HepG2 (cell line): ENCODE measurements at regions not wholly inside any gene's neighbourhood (a gene's known extent, or its start where the extent isn't known, plus 50 kb on each side); places are given as distances from the start of the nearest gene placed in this dataset.

Source experiments
- CENPX ChIP-seq: sonication (generic); formaldehyde crosslinking; IDR thresholded peaks from 2 replicates; pipeline ENCODE4 v1.9.0; 2021; ENCODE audit warnings: mild to moderate bottlenecking, missing genetic modification reagents, moderate library complexity
- ELF4 ChIP-seq: sonication (generic); formaldehyde crosslinking; IDR thresholded peaks from 2 replicates; pipeline ENCODE4 v1.5.0; 2020; ENCODE audit warnings: missing genetic modification reagents, mild to moderate bottlenecking, moderate library complexity, borderline replicate concordance
- FOSL2 ChIP-seq: sonication (generic); formaldehyde crosslinking; IDR thresholded peaks from 2 replicates; pipeline ENCODE4 v1.4.0; 2020; ENCODE audit warnings: missing genetic modification reagents
- KDM2A ChIP-seq: sonication (generic); formaldehyde crosslinking; IDR thresholded peaks from 2 replicates; pipeline ENCODE4 v1.4.0; 2020; ENCODE audit warnings: low read depth, missing genetic modification reagents, borderline replicate concordance
- SALL1 ChIP-seq: sonication (generic); formaldehyde crosslinking; IDR thresholded peaks from 2 replicates; pipeline ENCODE4 v1.8.0; 2022; ENCODE audit warnings: mild to moderate bottlenecking, missing genetic modification reagents
- SP1 ChIP-seq, 2 experiments: fragments of 450-650 bp in 1 of 2; sonication (generic) in 1 of 2; formaldehyde crosslinking in 1 of 2; IDR thresholded peaks; 2 replicates each; pipeline versions ENCODE4 v1.4.0 to v1.6.1; 2016 to 2020; ENCODE audit warnings: missing genetic modification reagents in 1 of 2
- SRSF1 ChIP-seq: fragments of 200-400 bp; formaldehyde crosslinking; optimal IDR thresholded peaks from 2 replicates; pipeline ENCODE3; 2017; ENCODE audit warnings: mild to moderate bottlenecking, low read depth, low read length, moderate library complexity
- TBX2 ChIP-seq: sonication (generic); formaldehyde crosslinking; IDR thresholded peaks from 2 replicates; pipeline ENCODE4 v1.5.0; 2020; ENCODE audit warnings: missing genetic modification reagents, mild to moderate bottlenecking, borderline replicate concordance
- ZBTB3 ChIP-seq: sonication (generic); formaldehyde crosslinking; IDR thresholded peaks from 2 replicates; pipeline ENCODE4 v1.4.0; 2020; ENCODE audit warnings: low read depth, mild to moderate bottlenecking, moderate library complexity, missing genetic modification reagents, borderline replicate concordance
- ZGPAT ChIP-seq: IDR thresholded peaks from 2 replicates; pipeline ENCODE4 v1.6.1; 2016; ENCODE audit warnings: mild to moderate bottlenecking
- ZNF292 ChIP-seq: sonication (generic); formaldehyde crosslinking; IDR thresholded peaks from 2 replicates; pipeline ENCODE4 v1.8.1; 2022; ENCODE audit warnings: mild to moderate bottlenecking, low read depth, missing genetic modification reagents, borderline replicate concordance
- ZNF343 ChIP-seq: sonication (generic); formaldehyde crosslinking; IDR thresholded peaks from 2 replicates; pipeline ENCODE4 v1.4.0; 2020; ENCODE audit warnings: mild to moderate bottlenecking, missing genetic modification reagents
- ZNF556 ChIP-seq: sonication (generic); formaldehyde crosslinking; IDR thresholded peaks from 2 replicates; pipeline ENCODE4 v1.4.0; 2020; ENCODE audit warnings: mild to moderate bottlenecking, missing genetic modification reagents, borderline replicate concordance
- TF ChIP-seq, protein P1 (sequence below): sonication (generic); formaldehyde crosslinking; IDR thresholded peaks from 2 replicates; pipeline ENCODE4 v1.8.1; 2023; ENCODE audit warnings: mild to moderate bottlenecking, inconsistent platforms, moderate library complexity, missing genetic modification reagents, borderline replicate concordance
- TF ChIP-seq, protein P2 (sequence below), 2 experiments: fragments of 450-650 bp in 1 of 2; sonication (generic) in 1 of 2; formaldehyde crosslinking in 1 of 2; IDR thresholded peaks; 2 replicates each; pipeline versions ENCODE4 v1.6.1 to v1.8.0; 2016 to 2022; ENCODE audit warnings: antibody characterized with exemption in 1 of 2, mild to moderate bottlenecking in 1 of 2, missing genetic modification reagents in 1 of 2

- TF ChIP-seq ZGPAT (CRISPR knock-in tag), result peak; percentile 51; the same call in 1 of the 2 replicates
- TF ChIP-seq FOSL2 (CRISPR knock-in tag), result peak; percentile 57
- no peak for TF ChIP-seq ELF4 (CRISPR knock-in tag)
- peak; percentile 89 for TF ChIP-seq SRSF1
- TF ChIP-seq ZBTB3 (CRISPR knock-in tag), result 0 out of 2 replicates have a peak, but pooled peaks have one; percentile 8
- TF ChIP-seq, protein P1, sequence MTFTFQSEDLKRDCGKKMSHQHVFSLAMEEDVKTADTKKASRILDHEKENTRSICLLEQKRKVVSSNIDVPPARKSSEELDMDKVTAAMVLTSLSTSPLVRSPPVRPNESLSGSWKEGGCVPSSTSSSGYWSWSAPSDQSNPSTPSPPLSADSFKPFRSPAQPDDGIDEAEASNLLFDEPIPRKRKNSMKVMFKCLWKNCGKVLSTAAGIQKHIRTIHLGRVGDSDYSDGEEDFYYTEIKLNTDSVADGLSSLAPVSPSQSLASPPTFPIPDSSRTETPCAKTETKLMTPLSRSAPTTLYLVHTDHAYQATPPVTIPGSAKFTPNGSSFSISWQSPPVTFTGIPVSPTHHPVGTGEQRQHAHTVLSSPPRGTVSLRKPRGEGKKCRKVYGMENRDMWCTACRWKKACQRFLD (CRISPR knock-in tag), result no peak
- TF ChIP-seq SALL1 (CRISPR knock-in tag), result peak; percentile 75
- TF ChIP-seq ZNF343 (CRISPR knock-in tag), result 0 out of 2 replicates have a peak, but pooled peaks have one; percentile 38
- TF ChIP-seq CENPX (CRISPR knock-in tag), result no peak
- TF ChIP-seq, protein P2, sequence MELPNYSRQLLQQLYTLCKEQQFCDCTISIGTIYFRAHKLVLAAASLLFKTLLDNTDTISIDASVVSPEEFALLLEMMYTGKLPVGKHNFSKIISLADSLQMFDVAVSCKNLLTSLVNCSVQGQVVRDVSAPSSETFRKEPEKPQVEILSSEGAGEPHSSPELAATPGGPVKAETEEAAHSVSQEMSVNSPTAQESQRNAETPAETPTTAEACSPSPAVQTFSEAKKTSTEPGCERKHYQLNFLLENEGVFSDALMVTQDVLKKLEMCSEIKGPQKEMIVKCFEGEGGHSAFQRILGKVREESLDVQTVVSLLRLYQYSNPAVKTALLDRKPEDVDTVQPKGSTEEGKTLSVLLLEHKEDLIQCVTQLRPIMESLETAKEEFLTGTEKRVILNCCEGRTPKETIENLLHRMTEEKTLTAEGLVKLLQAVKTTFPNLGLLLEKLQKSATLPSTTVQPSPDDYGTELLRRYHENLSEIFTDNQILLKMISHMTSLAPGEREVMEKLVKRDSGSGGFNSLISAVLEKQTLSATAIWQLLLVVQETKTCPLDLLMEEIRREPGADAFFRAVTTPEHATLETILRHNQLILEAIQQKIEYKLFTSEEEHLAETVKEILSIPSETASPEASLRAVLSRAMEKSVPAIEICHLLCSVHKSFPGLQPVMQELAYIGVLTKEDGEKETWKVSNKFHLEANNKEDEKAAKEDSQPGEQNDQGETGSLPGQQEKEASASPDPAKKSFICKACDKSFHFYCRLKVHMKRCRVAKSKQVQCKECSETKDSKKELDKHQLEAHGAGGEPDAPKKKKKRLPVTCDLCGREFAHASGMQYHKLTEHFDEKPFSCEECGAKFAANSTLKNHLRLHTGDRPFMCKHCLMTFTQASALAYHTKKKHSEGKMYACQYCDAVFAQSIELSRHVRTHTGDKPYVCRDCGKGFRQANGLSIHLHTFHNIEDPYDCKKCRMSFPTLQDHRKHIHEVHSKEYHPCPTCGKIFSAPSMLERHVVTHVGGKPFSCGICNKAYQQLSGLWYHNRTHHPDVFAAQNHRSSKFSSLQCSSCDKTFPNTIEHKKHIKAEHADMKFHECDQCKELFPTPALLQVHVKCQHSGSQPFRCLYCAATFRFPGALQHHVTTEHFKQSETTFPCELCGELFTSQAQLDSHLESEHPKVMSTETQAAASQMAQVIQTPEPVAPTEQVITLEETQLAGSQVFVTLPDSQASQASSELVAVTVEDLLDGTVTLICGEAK (IDR thresholded peaks at IDR 0.05), result no peak
- TF ChIP-seq, protein P2 (CRISPR knock-in tag; IDR thresholded peaks at IDR 0.05), result no peak; the same call in 1 of the 2 replicates
- no peak for TF ChIP-seq ZNF556 (CRISPR knock-in tag)
- TF ChIP-seq KDM2A (CRISPR knock-in tag), result peak; percentile 66; the same call in 1 of the 2 replicates
- no peak for TF ChIP-seq ZNF292 (CRISPR knock-in tag)
- peak; percentile 96 for TF ChIP-seq TBX2 (CRISPR knock-in tag)
- TF ChIP-seq SP1 (IDR thresholded peaks at IDR 0.05), result no peak
- TF ChIP-seq SP1 (CRISPR knock-in tag; IDR thresholded peaks at IDR 0.05), result 0 out of 2 replicates have a peak, but pooled peaks have one; percentile 10
Measured at GRCh38 chr7:341841-342638, 52.1 kb downstream of the FOXL3 start (continued).
